ENCODE measurements at regions not wholly inside any gene's neighbourhood (a gene's known extent, or its start where the extent isn't known, plus 50 kb on each side); places are given as distances from the start of the nearest gene placed in this dataset.

DNA sequence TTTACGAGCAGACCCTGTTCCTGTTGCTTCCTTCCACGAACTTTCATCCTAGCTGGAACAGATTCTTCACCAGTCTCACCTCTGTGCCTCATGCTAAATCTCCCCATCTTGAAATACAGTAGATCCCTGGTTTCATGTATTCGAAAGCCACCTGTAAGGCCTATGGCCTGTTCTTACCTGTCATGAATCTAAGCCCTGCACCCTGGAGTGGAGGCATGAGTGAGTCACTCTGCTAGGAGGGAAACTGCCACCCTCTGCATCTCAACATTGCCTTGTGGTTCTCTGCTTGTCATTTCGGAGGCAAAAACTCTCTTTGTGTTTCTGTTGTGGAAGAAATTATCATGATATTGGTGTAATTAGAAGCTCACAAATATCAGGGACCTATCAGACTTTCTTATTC is 320.0 kb downstream of the ENC1 start:
- TF ChIP-seq EZH2 (IDR thresholded peaks at IDR 0.05; ENCODE audit: borderline replicate concordance, low read depth, low read length, severe bottlenecking) (no peak), FOS (IDR thresholded peaks at IDR 0.05; ENCODE audit: borderline replicate concordance, insufficient read depth, low read length) (no peak), POLR2A (IDR thresholded peaks at IDR 0.05; ENCODE audit: low read depth, low read length) (no peak), POLR2AphosphoS5 (IDR thresholded peaks at IDR 0.05; ENCODE audit: insufficient read depth, low read depth, low read length) (no peak), JUN (IDR thresholded peaks at IDR 0.05; ENCODE audit: borderline replicate concordance, insufficient read depth, insufficient read length, low read depth) (no peak), MYC (IDR thresholded peaks at IDR 0.05; ENCODE audit: low read depth, low read length) (no peak)
- TF ChIP-seq, protein P1, sequence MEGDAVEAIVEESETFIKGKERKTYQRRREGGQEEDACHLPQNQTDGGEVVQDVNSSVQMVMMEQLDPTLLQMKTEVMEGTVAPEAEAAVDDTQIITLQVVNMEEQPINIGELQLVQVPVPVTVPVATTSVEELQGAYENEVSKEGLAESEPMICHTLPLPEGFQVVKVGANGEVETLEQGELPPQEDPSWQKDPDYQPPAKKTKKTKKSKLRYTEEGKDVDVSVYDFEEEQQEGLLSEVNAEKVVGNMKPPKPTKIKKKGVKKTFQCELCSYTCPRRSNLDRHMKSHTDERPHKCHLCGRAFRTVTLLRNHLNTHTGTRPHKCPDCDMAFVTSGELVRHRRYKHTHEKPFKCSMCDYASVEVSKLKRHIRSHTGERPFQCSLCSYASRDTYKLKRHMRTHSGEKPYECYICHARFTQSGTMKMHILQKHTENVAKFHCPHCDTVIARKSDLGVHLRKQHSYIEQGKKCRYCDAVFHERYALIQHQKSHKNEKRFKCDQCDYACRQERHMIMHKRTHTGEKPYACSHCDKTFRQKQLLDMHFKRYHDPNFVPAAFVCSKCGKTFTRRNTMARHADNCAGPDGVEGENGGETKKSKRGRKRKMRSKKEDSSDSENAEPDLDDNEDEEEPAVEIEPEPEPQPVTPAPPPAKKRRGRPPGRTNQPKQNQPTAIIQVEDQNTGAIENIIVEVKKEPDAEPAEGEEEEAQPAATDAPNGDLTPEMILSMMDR (IDR thresholded peaks at IDR 0.05; ENCODE audit: extremely low read depth in 1 of 2, insufficient read depth in 1 of 2, low read depth in 1 of 2, low read length in 2 of 2) = no peak
- TF ChIP-seq, protein P2, sequence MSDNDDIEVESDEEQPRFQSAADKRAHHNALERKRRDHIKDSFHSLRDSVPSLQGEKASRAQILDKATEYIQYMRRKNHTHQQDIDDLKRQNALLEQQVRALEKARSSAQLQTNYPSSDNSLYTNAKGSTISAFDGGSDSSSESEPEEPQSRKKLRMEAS (IDR thresholded peaks at IDR 0.05; ENCODE audit: insufficient read depth, insufficient read length) = no peak

Measured in endothelial cell of umbilical vein (primary cell).